PC-3 (cell line): ENCODE measurements at regions not wholly inside any gene's neighbourhood (a gene's known extent, or its start where the extent isn't known, plus 50 kb on each side); places are given as distances from the start of the nearest gene placed in this dataset.
"Not testable (repeated sequence)": the region's sequence is repeated elsewhere in the genome, so short reads cannot be mapped to it uniquely, and the experiment has no call there.

Source experiments
- ATAC-seq: fragments of 200-7000 bp; cut with Tn5 transposase; 2 replicates; pipeline ENCODE4 v1.9.1; 2020; ENCODE audit warnings: mild to moderate bottlenecking, moderate library complexity
- BruUV-seq: library from RNA; stranded (reverse); fragments of 400-500 nt; replicated peaks from 2 replicates; lab custom pipeline; 2021; lab: Mats Ljungman, UMichigan
- CTCF ChIA-PET: fragments of 300-600 bp; sonication (Branson Sonifier 250); formaldehyde crosslinking; loops from one replicate; lab custom pipeline; 2022; ENCODE audit warnings: antibody characterized with exemption; lab: Charles Lee
- POLR2A ChIA-PET: fragments of 300-600 bp; sonication (Branson Sonifier 250); formaldehyde crosslinking; loops from one replicate; lab custom pipeline; 2022; ENCODE audit warnings: antibody characterized with exemption; ENCODE audit not compliant: unreplicated experiment; lab: Charles Lee
- DNase-seq: peaks from one replicate; pipeline ENCODE4 v3.0.0-alpha.2; 2015
- H2AFZ ChIP-seq: fragments of 300-600 bp; sonication (generic); 2 replicates; pipeline ENCODE4 v1.6.0; 2016; ENCODE audit warnings: antibody characterized with exemption, low read length
- H3F3A ChIP-seq: fragments of 300-600 bp; sonication (generic); one replicate; pipeline ENCODE4 v1.6.0; 2017; ENCODE audit warnings: antibody characterized with exemption, low read length, control low read depth, mild to moderate bottlenecking; ENCODE audit not compliant: unreplicated experiment
- H3K27ac ChIP-seq: fragments of 300-600 bp; sonication (generic); 2 replicates; pipeline ENCODE4 v1.5.1; 2016; ENCODE audit warnings: mild to moderate bottlenecking, low read length
- H3K27me3 ChIP-seq: fragments of 300-600 bp; sonication (generic); 2 replicates; pipeline ENCODE4 v1.6.1; 2016; ENCODE audit warnings: low read length, mixed read lengths
- H3K36me3 ChIP-seq: fragments of 300-600 bp; sonication (generic); 2 replicates; pipeline ENCODE4 v1.6.1; 2016; ENCODE audit warnings: low read depth, mixed run types, low read length, mixed read lengths
- H3K4me1 ChIP-seq: fragments of 300-600 bp; sonication (generic); 2 replicates; pipeline ENCODE4 v1.5.1; 2016; ENCODE audit warnings: low read length; ENCODE audit not compliant: insufficient read depth
- H3K4me2 ChIP-seq: fragments of 300-600 bp; sonication (generic); 2 replicates; pipeline ENCODE4 v1.6.0; 2016; ENCODE audit warnings: low read length
- H3K4me3 ChIP-seq: fragments of 300-600 bp; sonication (generic); 2 replicates; pipeline ENCODE4 v1.5.1; 2016; ENCODE audit warnings: mild to moderate bottlenecking, low read length, mixed read lengths
- H3K79me2 ChIP-seq: fragments of 300-600 bp; sonication (generic); 2 replicates; pipeline ENCODE4 v1.6.1; 2017; ENCODE audit warnings: low read length, mixed read lengths
- H3K9ac ChIP-seq: fragments of 300-600 bp; sonication (generic); 2 replicates; pipeline ENCODE4 v1.6.0; 2016; ENCODE audit warnings: mild to moderate bottlenecking, low read length
- H3K9me2 ChIP-seq: fragments of 300-600 bp; sonication (generic); replicated peaks from 2 replicates; pipeline ENCODE4 v1.6.1; 2016; ENCODE audit warnings: mixed run types, low read length, mixed read lengths
- H3K9me3 ChIP-seq: fragments of 300-600 bp; sonication (generic); 2 replicates; pipeline ENCODE4 v1.6.1; 2016; ENCODE audit warnings: low read length, mixed read lengths
- H4K20me1 ChIP-seq: fragments of 300-600 bp; sonication (generic); 2 replicates; pipeline ENCODE4 v1.6.1; 2016; ENCODE audit warnings: low read length, mixed read lengths
- CTCF ChIP-seq: fragments of 300-600 bp; sonication (generic); conservative IDR thresholded peaks from 2 replicates; pipeline ENCODE4 v1.5.1; 2017; ENCODE audit warnings: antibody characterized with exemption, low read depth, mild to moderate bottlenecking, low read length
- EZH2 ChIP-seq: fragments of 300-600 bp; sonication (generic); IDR thresholded peaks from one replicate; pipeline ENCODE4 v1.6.1; 2017; ENCODE audit warnings: antibody characterized with exemption, mild to moderate bottlenecking, low read length; ENCODE audit not compliant: unreplicated experiment
- EZH2phosphoT487 ChIP-seq: fragments of 300-600 bp; sonication (generic); IDR thresholded peaks from 2 replicates; pipeline ENCODE4 v1.6.1; 2018; ENCODE audit warnings: mild to moderate bottlenecking, antibody characterized with exemption, low read length, borderline replicate concordance
- intact Hi-C: fragments of 100-400 bp; cut with micrococcal nuclease; formaldehyde crosslinking; loops from 2 replicates; pipeline ENCODE4 v1.9.0; 2023

GRCh38 chr17:22099633-22100032, 407.3 kb downstream of the KCNJ18 start:
- H3K27me3 ChIP-seq, H3K4me3 ChIP-seq, H3K4me2 ChIP-seq, H4K20me1 ChIP-seq, intact Hi-C loops, DNase-seq, H3F3A ChIP-seq, H3K27ac ChIP-seq, POLR2A ChIA-PET, H3K9ac ChIP-seq, BruUV-seq, H3K36me3 ChIP-seq, H3K4me1 ChIP-seq, CTCF ChIA-PET, H3K79me2 ChIP-seq, H3K9me2 ChIP-seq, H2AFZ ChIP-seq, ATAC-seq, H3K9me3 ChIP-seq: not testable (repeated sequence)

- CTCF ChIA-PET = no interaction called here
- no peaks in the 10 kb centered on the region for H3K36me3 ChIP-seq
- H3K9ac ChIP-seq = no peak overlapping the region
- no peak for TF ChIP-seq CTCF
- no peak for TF ChIP-seq EZH2phosphoT487
- no peak for TF ChIP-seq EZH2
- DNase-seq (no peak), ATAC-seq (no peak)
- H3K4me1 ChIP-seq = no peaks in the 10 kb centered on the region
- H3K4me2 ChIP-seq = no peak overlapping the region
- H3F3A ChIP-seq = no peaks in the 10 kb centered on the region
- H3K79me2 ChIP-seq = no peaks in the 10 kb centered on the region
- H3K27me3 ChIP-seq = no peaks in the 10 kb centered on the region
- H3K9me2 ChIP-seq = no peaks in the 10 kb centered on the region
- no peak overlapping the region for H3K4me3 ChIP-seq
- H4K20me1 ChIP-seq = no peaks in the 10 kb centered on the region
- no peak overlapping the region for H2AFZ ChIP-seq
- no TSS peak for BruUV-seq
- H3K9me3 ChIP-seq = 0 out of 2 replicates have a peak, but pooled peaks cover 3% of the 10 kb centered on the region
- no peak overlapping the region for H3K27ac ChIP-seq
- POLR2A ChIA-PET = no interaction called here
- intact Hi-C loops = no loop called here
These were observed 409.9 kb downstream of the KCNJ18 start for GRCh38 chr17:22102177-22102576.

- H2AFZ ChIP-seq, H3K27ac ChIP-seq, H3K9me3 ChIP-seq, H3K27me3 ChIP-seq, CTCF ChIA-PET, H3K4me2 ChIP-seq, intact Hi-C loops, H3K4me3 ChIP-seq, H3K36me3 ChIP-seq, H3K4me1 ChIP-seq, H3K9me2 ChIP-seq, DNase-seq, H3K9ac ChIP-seq, H4K20me1 ChIP-seq, POLR2A ChIA-PET, H3K79me2 ChIP-seq, H3F3A ChIP-seq, ATAC-seq, BruUV-seq: not testable (repeated sequence)
These were observed 424.4 kb downstream of the KCNJ18 start for GRCh38 chr17:22116720-22117119.

GRCh38 chr17:22117401-22117800, 425.1 kb downstream of the KCNJ18 start:
- H3K27ac ChIP-seq, H3F3A ChIP-seq, H3K36me3 ChIP-seq, H4K20me1 ChIP-seq, H3K27me3 ChIP-seq, intact Hi-C loops, POLR2A ChIA-PET, H3K4me3 ChIP-seq, H3K9me3 ChIP-seq, ATAC-seq, H3K79me2 ChIP-seq, H3K9ac ChIP-seq, H3K4me2 ChIP-seq, DNase-seq, BruUV-seq, CTCF ChIA-PET, H3K4me1 ChIP-seq, H2AFZ ChIP-seq, H3K9me2 ChIP-seq: not testable (repeated sequence)

- H3F3A ChIP-seq, DNase-seq, H4K20me1 ChIP-seq, BruUV-seq, H3K4me2 ChIP-seq, H3K79me2 ChIP-seq, POLR2A ChIA-PET, intact Hi-C loops, H3K4me3 ChIP-seq, H2AFZ ChIP-seq, H3K27me3 ChIP-seq, H3K9me3 ChIP-seq, CTCF ChIA-PET, H3K4me1 ChIP-seq, H3K9me2 ChIP-seq, H3K9ac ChIP-seq, ATAC-seq, H3K36me3 ChIP-seq, H3K27ac ChIP-seq: not testable (repeated sequence)
These were observed 426.7 kb downstream of the KCNJ18 start for GRCh38 chr17:22119016-22119415.

GRCh38 chr17:22119751-22120150, 427.4 kb downstream of the KCNJ18 start:
- H3K4me3 ChIP-seq, POLR2A ChIA-PET, H3K36me3 ChIP-seq, H3K9ac ChIP-seq, H3K27me3 ChIP-seq, H4K20me1 ChIP-seq, H3K4me1 ChIP-seq, DNase-seq, BruUV-seq, H3K27ac ChIP-seq, H3K79me2 ChIP-seq, CTCF ChIA-PET, intact Hi-C loops, ATAC-seq, H3K4me2 ChIP-seq, H3F3A ChIP-seq, H3K9me2 ChIP-seq, H2AFZ ChIP-seq: not testable (repeated sequence)
- H3K9me3 ChIP-seq = peaks cover 11% of the 10 kb centered on the region
